Caco-2 (cell line): ENCODE measurements at regions not wholly inside any gene's neighbourhood (a gene's known extent, or its start where the extent isn't known, plus 50 kb on each side); places are given as distances from the start of the nearest gene placed in this dataset.

Experiments used
- BruUV-seq: library from RNA; stranded (reverse); fragments of 400-500 nt; replicated peaks from 2 replicates; lab custom pipeline; 2021; lab: Mats Ljungman, UMichigan
- CTCF ChIA-PET: fragments of 300-600 bp; sonication (Branson Sonifier 250); formaldehyde crosslinking; loops from one replicate; lab custom pipeline; 2022; ENCODE audit warnings: antibody characterized with exemption; lab: Charles Lee
- POLR2A ChIA-PET: fragments of 300-600 bp; sonication (Branson Sonifier 250); formaldehyde crosslinking; loops from one replicate; lab custom pipeline; 2022; ENCODE audit warnings: antibody characterized with exemption; lab: Charles Lee
- DNase-seq, 2 experiments: peaks; one replicate each; pipeline versions ENCODE4 v3.0.0 to v3.0.0-alpha.2; 2020 to 2022
- H3K27me3 ChIP-seq: replicated peaks from 2 replicates; pipeline ENCODE4 v1.6.0; 2011; ENCODE audit warnings: low read length; ENCODE audit not compliant: control insufficient read depth, insufficient read depth
- H3K36me3 ChIP-seq: 2 replicates; pipeline ENCODE4 v1.5.1; 2011; ENCODE audit warnings: low read length; ENCODE audit not compliant: control insufficient read depth, insufficient read depth
- H3K4me1 ChIP-seq: fragments of 250-450 bp; sonication (Bioruptor Pico); 2 replicates; pipeline ENCODE4 v1.5.1; 2020; ENCODE audit warnings: mild to moderate bottlenecking
- H3K4me3 ChIP-seq: 2 replicates; pipeline ENCODE4 v1.5.1; 2011; ENCODE audit warnings: low read depth, mild to moderate bottlenecking, control low read depth, low read length
- H3K9me3 ChIP-seq: fragments of 250-450 bp; sonication (Bioruptor Pico); 2 replicates; pipeline ENCODE4 v1.5.1; 2020; ENCODE audit warnings: mild to moderate bottlenecking, moderate library complexity
- H3K27ac Mint-ChIP-seq: one replicate; pipeline ENCODE4 v1.8.0; 2022; ENCODE audit warnings: mixed read lengths; ENCODE audit not compliant: unreplicated experiment
- H3K27me3 Mint-ChIP-seq: one replicate; pipeline ENCODE4 v1.8.0; 2022; ENCODE audit warnings: mixed read lengths; ENCODE audit not compliant: insufficient read depth, unreplicated experiment
- H3K36me3 Mint-ChIP-seq: one replicate; pipeline ENCODE4 v1.8.0; 2022; ENCODE audit warnings: mild to moderate bottlenecking, mixed read lengths; ENCODE audit not compliant: insufficient read depth, unreplicated experiment
- H3K4me1 Mint-ChIP-seq: one replicate; pipeline ENCODE4 v1.8.0; 2022; ENCODE audit warnings: low read depth, mixed read lengths; ENCODE audit not compliant: unreplicated experiment
- H3K4me3 Mint-ChIP-seq: one replicate; pipeline ENCODE4 v1.8.0; 2022; ENCODE audit warnings: mild to moderate bottlenecking, moderate library complexity, mixed read lengths; ENCODE audit not compliant: unreplicated experiment
- H3K9me3 Mint-ChIP-seq: one replicate; pipeline ENCODE4 v1.8.0; 2022; ENCODE audit warnings: mixed read lengths; ENCODE audit not compliant: unreplicated experiment
- CTCF ChIP-seq, 2 experiments: fragments of 200-600 bp in 1 of 2; IDR thresholded peaks; 1 replicate in 1 of 2; 2 replicates in 1 of 2; pipeline versions ENCODE4 v1.5.1 to v1.8.0; 2011 to 2022; ENCODE audit warnings: antibody characterized with exemption in 1 of 2, control low read depth in 1 of 2, inconsistent platforms in 1 of 2, low read depth in 1 of 2, low read length in 1 of 2, mild to moderate bottlenecking in 1 of 2, moderate library complexity in 1 of 2; ENCODE audit not compliant: insufficient read depth in 1 of 2, severe bottlenecking in 1 of 2, unreplicated experiment in 1 of 2
- intact Hi-C: fragments of 100-400 bp; cut with micrococcal nuclease; formaldehyde crosslinking; loops from one replicate; pipeline ENCODE4 v1.10.0; 2022; ENCODE audit not compliant: unreplicated experiment

- intact Hi-C loops: no loop called here
- DNase-seq: no peak
- no peaks in the 10 kb centered on the region for H3K36me3 ChIP-seq
- H3K27me3 Mint-ChIP-seq: no peaks in the 10 kb centered on the region
- no peaks in the 10 kb centered on the region for H3K27me3 ChIP-seq
- no peak for TF ChIP-seq CTCF (IDR thresholded peaks at IDR 0.05; ENCODE audit: insufficient read depth in 1 of 2, low read depth in 1 of 2, low read length in 1 of 2, severe bottlenecking in 1 of 2, unreplicated experiment in 1 of 2)
- H3K4me3 ChIP-seq: no peak overlapping the region
- no peak overlapping the region for H3K27ac Mint-ChIP-seq
- no peaks in the 10 kb centered on the region for H3K4me1 Mint-ChIP-seq
- ChIA-PET POLR2A (no interaction called here), CTCF (no interaction called here)
- no TSS peak for BruUV-seq
- no peaks in the 10 kb centered on the region for H3K9me3 Mint-ChIP-seq
- no peak overlapping the region for H3K4me3 Mint-ChIP-seq
- H3K9me3 ChIP-seq: no peaks in the 10 kb centered on the region
- H3K4me1 ChIP-seq: no peaks in the 10 kb centered on the region
- H3K36me3 Mint-ChIP-seq: no peaks in the 10 kb centered on the region
Observed at GRCh38 chr5:105696440-105696839, 1974.3 kb downstream of the EFNA5 start.

GRCh38 chr5:105695941-105696340, 1974.8 kb downstream of the EFNA5 start:
- Histone ChIP-seq H3K36me3 (no peaks in the 10 kb centered on the region), H3K4me1 (no peaks in the 10 kb centered on the region), H3K9me3 (no peaks in the 10 kb centered on the region), H3K27me3 (no peaks in the 10 kb centered on the region), H3K4me3 (no peak overlapping the region)
- no peak for TF ChIP-seq CTCF (IDR thresholded peaks at IDR 0.05; ENCODE audit: insufficient read depth in 1 of 2, low read depth in 1 of 2, low read length in 1 of 2, severe bottlenecking in 1 of 2, unreplicated experiment in 1 of 2)
- H3K27me3 Mint-ChIP-seq: no peaks in the 10 kb centered on the region
- no peak overlapping the region for H3K27ac Mint-ChIP-seq
- ChIA-PET CTCF (no interaction called here), POLR2A (no interaction called here)
- no TSS peak for BruUV-seq
- H3K4me3 Mint-ChIP-seq: no peak overlapping the region
- no peaks in the 10 kb centered on the region for H3K36me3 Mint-ChIP-seq
- DNase-seq: no peak
- intact Hi-C loops: no loop called here
- no peaks in the 10 kb centered on the region for H3K4me1 Mint-ChIP-seq
- H3K9me3 Mint-ChIP-seq: no peaks in the 10 kb centered on the region

GRCh38 chr5:105689596-105689995, 1981.1 kb downstream of the EFNA5 start:
- TF ChIP-seq CTCF (IDR thresholded peaks at IDR 0.05; ENCODE audit: insufficient read depth in 1 of 2, low read depth in 1 of 2, low read length in 1 of 2, severe bottlenecking in 1 of 2, unreplicated experiment in 1 of 2): no peak
- no peaks in the 10 kb centered on the region for H3K4me1 Mint-ChIP-seq
- H3K27ac Mint-ChIP-seq: no peak overlapping the region
- H3K36me3 Mint-ChIP-seq: no peaks in the 10 kb centered on the region
- no peak overlapping the region for H3K4me3 ChIP-seq
- H3K9me3 Mint-ChIP-seq: no peaks in the 10 kb centered on the region
- no peak for DNase-seq
- intact Hi-C loops: loop anchor here (1.0 kb wide), 1 partner anchor 183 kb away; no protein-coding TSS in a partner anchor
- no peak overlapping the region for H3K4me3 Mint-ChIP-seq
- POLR2A ChIA-PET: no interaction called here
- CTCF ChIA-PET: no interaction called here
- no peaks in the 10 kb centered on the region for H3K27me3 ChIP-seq
- H3K4me1 ChIP-seq: peaks cover 3% of the 10 kb centered on the region; the same call in 1 of the 2 replicates
- H3K36me3 ChIP-seq: no peaks in the 10 kb centered on the region
- BruUV-seq: no TSS peak
- no peaks in the 10 kb centered on the region for H3K27me3 Mint-ChIP-seq
- no peaks in the 10 kb centered on the region for H3K9me3 ChIP-seq
